Calu3 (cell line): ENCODE measurements at regions not wholly inside any gene's neighbourhood (a gene's known extent, or its start where the extent isn't known, plus 50 kb on each side); places are given as distances from the start of the nearest gene placed in this dataset.
"Not testable (repeated sequence)": the region's sequence is repeated elsewhere in the genome, so short reads cannot be mapped to it uniquely, and the experiment has no call there.

Experiments
- BruUV-seq: library from RNA; stranded (reverse); fragments of 400-500 nt; replicated peaks from 2 replicates; lab custom pipeline; 2021; lab: Mats Ljungman, UMichigan
- CTCF ChIA-PET: fragments of 300-600 bp; sonication (Branson Sonifier 250); formaldehyde crosslinking; loops from one replicate; lab custom pipeline; 2022; ENCODE audit warnings: antibody characterized with exemption; lab: Charles Lee
- DNase-seq: peaks from one replicate; pipeline ENCODE4 v3.0.0; 2022
- H3K27ac Mint-ChIP-seq: one replicate; pipeline ENCODE4 v1.8.0; 2022; ENCODE audit warnings: mixed read lengths; ENCODE audit not compliant: unreplicated experiment
- H3K27me3 Mint-ChIP-seq: one replicate; pipeline ENCODE4 v1.8.0; 2022; ENCODE audit warnings: mixed read lengths; ENCODE audit not compliant: unreplicated experiment
- H3K36me3 Mint-ChIP-seq: one replicate; pipeline ENCODE4 v1.8.0; 2022; ENCODE audit warnings: mild to moderate bottlenecking, moderate library complexity, mixed read lengths; ENCODE audit not compliant: insufficient read depth, unreplicated experiment
- H3K4me1 Mint-ChIP-seq: one replicate; pipeline ENCODE4 v1.8.0; 2022; ENCODE audit warnings: mild to moderate bottlenecking, low read depth, mixed read lengths; ENCODE audit not compliant: unreplicated experiment
- H3K4me3 Mint-ChIP-seq: one replicate; pipeline ENCODE4 v1.8.0; 2022; ENCODE audit warnings: mild to moderate bottlenecking, low read depth, moderate library complexity, mixed read lengths; ENCODE audit not compliant: unreplicated experiment
- H3K9me3 Mint-ChIP-seq: one replicate; pipeline ENCODE4 v1.8.0; 2022; ENCODE audit warnings: low read depth, mixed read lengths; ENCODE audit not compliant: unreplicated experiment
- CTCF ChIP-seq: fragments of 200-600 bp; IDR thresholded peaks from one replicate; pipeline ENCODE4 v1.8.0; 2022; ENCODE audit warnings: antibody characterized with exemption; ENCODE audit not compliant: unreplicated experiment
- intact Hi-C: fragments of 100-400 bp; cut with micrococcal nuclease; formaldehyde crosslinking; loops from one replicate; pipeline ENCODE4 v1.10.0; 2022; ENCODE audit not compliant: unreplicated experiment

- no TSS peak for BruUV-seq
- no peak for TF ChIP-seq CTCF
- CTCF ChIA-PET: no interaction called here
- Mint-ChIP-seq H3K36me3 (peaks cover 4% of the 10 kb centered on the region), H3K27me3 (no peaks in the 10 kb centered on the region), H3K4me3 (no peak overlapping the region), H3K4me1 (no peaks in the 10 kb centered on the region), H3K9me3 (peaks cover 10% of the 10 kb centered on the region), H3K27ac (no peak overlapping the region)
- DNase-seq: peak; percentile 9
- intact Hi-C loops: no loop called here
Measured at GRCh38 chr5:7146886-7147285, 249.1 kb upstream of the ADCY2 start.

- Mint-ChIP-seq H3K4me3 (no peak overlapping the region), H3K9me3 (peaks cover 25% of the 10 kb centered on the region), H3K27ac (no peak overlapping the region), H3K27me3 (no peaks in the 10 kb centered on the region), H3K36me3 (no peaks in the 10 kb centered on the region), H3K4me1 (no peaks in the 10 kb centered on the region)
- no TSS peak for BruUV-seq
- no peak for TF ChIP-seq CTCF
- intact Hi-C loops: no loop called here
- CTCF ChIA-PET: no interaction called here
- no peak for DNase-seq
Measured at GRCh38 chr5:7157083-7157482, 238.9 kb upstream of the ADCY2 start.

GRCh38 chr5:7169240-7169878 lies 226.6 kb upstream of the ADCY2 start:
- H3K27me3 Mint-ChIP-seq: no peaks in the 10 kb centered on the region
- H3K9me3 Mint-ChIP-seq: peaks cover 3% of the 10 kb centered on the region
- H3K36me3 Mint-ChIP-seq: no peaks in the 10 kb centered on the region
- H3K4me1 Mint-ChIP-seq: no peaks in the 10 kb centered on the region
- no peak for TF ChIP-seq CTCF
- CTCF ChIA-PET: no interaction called here
- no TSS peak for BruUV-seq
- H3K27ac Mint-ChIP-seq: no peak overlapping the region
- DNase-seq: no peak
- H3K4me3 Mint-ChIP-seq: no peak overlapping the region
- intact Hi-C loops: no loop called here

- intact Hi-C loops, H3K9me3 Mint-ChIP-seq, H3K4me1 Mint-ChIP-seq, DNase-seq, CTCF ChIA-PET, H3K4me3 Mint-ChIP-seq, H3K27me3 Mint-ChIP-seq, H3K36me3 Mint-ChIP-seq, H3K27ac Mint-ChIP-seq, BruUV-seq: not testable (repeated sequence)
Measured at GRCh38 chr5:7170785-7171184, 225.2 kb upstream of the ADCY2 start.

- H3K27ac Mint-ChIP-seq: no peak overlapping the region
- intact Hi-C loops: no loop called here
- H3K9me3 Mint-ChIP-seq: peaks cover 4% of the 10 kb centered on the region
- no peaks in the 10 kb centered on the region for H3K4me1 Mint-ChIP-seq
- no peak overlapping the region for H3K4me3 Mint-ChIP-seq
- no peaks in the 10 kb centered on the region for H3K27me3 Mint-ChIP-seq
- no TSS peak for BruUV-seq
- H3K36me3 Mint-ChIP-seq: no peaks in the 10 kb centered on the region
- no peak for DNase-seq
- CTCF ChIA-PET: no interaction called here
- TF ChIP-seq CTCF: no peak
Measured at GRCh38 chr5:7179364-7179763, 216.6 kb upstream of the ADCY2 start.
